ENCODE measurements at regions not wholly inside any gene's neighbourhood (a gene's known extent, or its start where the extent isn't known, plus 50 kb on each side); places are given as distances from the start of the nearest gene placed in this dataset.

GRCh38 chr3:117735481-117736101 lies 1026.0 kb downstream of the TUSC7 start:
- TF ChIP-seq ELF4 (IDR thresholded peaks at IDR 0.05) = no peak
- TF ChIP-seq FOXA1 (IDR thresholded peaks at IDR 0.05) = no peak
- TF ChIP-seq TARDBP (IDR thresholded peaks at IDR 0.05) = no peak
- TF ChIP-seq FOXK2 (IDR thresholded peaks at IDR 0.05) = no peak
- no peak for TF ChIP-seq FOXM1 (IDR thresholded peaks at IDR 0.05; ENCODE audit: borderline replicate concordance)
- no peak for TF ChIP-seq L3MBTL2 (conservative IDR thresholded peaks at IDR 0.05)
- TF ChIP-seq, protein P1, sequence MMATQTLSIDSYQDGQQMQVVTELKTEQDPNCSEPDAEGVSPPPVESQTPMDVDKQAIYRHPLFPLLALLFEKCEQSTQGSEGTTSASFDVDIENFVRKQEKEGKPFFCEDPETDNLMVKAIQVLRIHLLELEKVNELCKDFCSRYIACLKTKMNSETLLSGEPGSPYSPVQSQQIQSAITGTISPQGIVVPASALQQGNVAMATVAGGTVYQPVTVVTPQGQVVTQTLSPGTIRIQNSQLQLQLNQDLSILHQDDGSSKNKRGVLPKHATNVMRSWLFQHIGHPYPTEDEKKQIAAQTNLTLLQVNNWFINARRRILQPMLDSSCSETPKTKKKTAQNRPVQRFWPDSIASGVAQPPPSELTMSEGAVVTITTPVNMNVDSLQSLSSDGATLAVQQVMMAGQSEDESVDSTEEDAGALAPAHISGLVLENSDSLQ (IDR thresholded peaks at IDR 0.05) = no peak
- no peak for TF ChIP-seq SP1 (IDR thresholded peaks at IDR 0.05)
- TF ChIP-seq NFRKB (IDR thresholded peaks at IDR 0.05) = no peak
- TF ChIP-seq ZNF384 (IDR thresholded peaks at IDR 0.05) = no peak
- DNase-seq (ENCODE audit: extremely low spot score) = no peak
- ChIA-PET POLR2A (no interaction called here), CTCF (no interaction called here)

- ChIA-PET CTCF (no interaction called here), POLR2A (no interaction called here)
- TF ChIP-seq CTBP1 (IDR thresholded peaks at IDR 0.05; ENCODE audit: borderline replicate concordance) (no peak), SP1 (IDR thresholded peaks at IDR 0.05) (no peak), LEF1 (IDR thresholded peaks at IDR 0.05; ENCODE audit: borderline replicate concordance) (no peak), L3MBTL2 (conservative IDR thresholded peaks at IDR 0.05) (no peak), BHLHE40 (IDR thresholded peaks at IDR 0.05; ENCODE audit: borderline replicate concordance) (no peak), ZNF384 (IDR thresholded peaks at IDR 0.05) (no peak), FOXA1 (IDR thresholded peaks at IDR 0.05) (no peak), TARDBP (IDR thresholded peaks at IDR 0.05) (no peak), FOXK2 (IDR thresholded peaks at IDR 0.05) (no peak), ELF4 (IDR thresholded peaks at IDR 0.05) (no peak), HDGF (IDR thresholded peaks at IDR 0.05; ENCODE audit: borderline replicate concordance) (no peak), ARNT (IDR thresholded peaks at IDR 0.05) (no peak), SUZ12 (IDR thresholded peaks at IDR 0.05) (no peak), FOXM1 (IDR thresholded peaks at IDR 0.05; ENCODE audit: borderline replicate concordance) (no peak), NFRKB (IDR thresholded peaks at IDR 0.05) (no peak)
- TF ChIP-seq, protein P1 (IDR thresholded peaks at IDR 0.05) = no peak
- DNase-seq (ENCODE audit: extremely low spot score) = no peak
Observed at GRCh38 chr3:117736846-117737245, 1027.3 kb downstream of the TUSC7 start.

- TF ChIP-seq SP1 (IDR thresholded peaks at IDR 0.05) (no peak), HDGF (IDR thresholded peaks at IDR 0.05; ENCODE audit: borderline replicate concordance) (no peak), FOXK2 (IDR thresholded peaks at IDR 0.05) (no peak), ZNF384 (IDR thresholded peaks at IDR 0.05) (no peak), FOXA1 (IDR thresholded peaks at IDR 0.05) (no peak), SUZ12 (IDR thresholded peaks at IDR 0.05) (no peak), CTBP1 (IDR thresholded peaks at IDR 0.05; ENCODE audit: borderline replicate concordance) (no peak), FOXM1 (IDR thresholded peaks at IDR 0.05; ENCODE audit: borderline replicate concordance) (no peak), ARNT (IDR thresholded peaks at IDR 0.05) (no peak), NFRKB (IDR thresholded peaks at IDR 0.05) (no peak), ELF4 (IDR thresholded peaks at IDR 0.05) (no peak), BHLHE40 (IDR thresholded peaks at IDR 0.05; ENCODE audit: borderline replicate concordance) (no peak), L3MBTL2 (conservative IDR thresholded peaks at IDR 0.05) (no peak), LEF1 (IDR thresholded peaks at IDR 0.05; ENCODE audit: borderline replicate concordance) (no peak), TARDBP (IDR thresholded peaks at IDR 0.05) (no peak)
- TF ChIP-seq, protein P1 (IDR thresholded peaks at IDR 0.05) = no peak
- ChIA-PET POLR2A (no interaction called here), CTCF (no interaction called here)
- no peak for DNase-seq (ENCODE audit: extremely low spot score)
Observed at GRCh38 chr3:117743993-117744392, 1034.4 kb downstream of the TUSC7 start.

- CTCF ChIA-PET = interaction anchor here (0.5 kb wide), 1 partner anchor 105 kb away, joined by 3 read pairs; no protein-coding TSS in a partner anchor
- TF ChIP-seq BHLHE40 (IDR thresholded peaks at IDR 0.05; ENCODE audit: borderline replicate concordance) (no peak), LEF1 (IDR thresholded peaks at IDR 0.05; ENCODE audit: borderline replicate concordance) (no peak), FOXM1 (IDR thresholded peaks at IDR 0.05; ENCODE audit: borderline replicate concordance) (no peak), ZNF384 (IDR thresholded peaks at IDR 0.05) (no peak)
- no peak for DNase-seq (ENCODE audit: extremely low spot score)
- POLR2A ChIA-PET = no interaction called here
Observed at GRCh38 chr3:117744935-117745334, 1035.4 kb downstream of the TUSC7 start.

DNA sequence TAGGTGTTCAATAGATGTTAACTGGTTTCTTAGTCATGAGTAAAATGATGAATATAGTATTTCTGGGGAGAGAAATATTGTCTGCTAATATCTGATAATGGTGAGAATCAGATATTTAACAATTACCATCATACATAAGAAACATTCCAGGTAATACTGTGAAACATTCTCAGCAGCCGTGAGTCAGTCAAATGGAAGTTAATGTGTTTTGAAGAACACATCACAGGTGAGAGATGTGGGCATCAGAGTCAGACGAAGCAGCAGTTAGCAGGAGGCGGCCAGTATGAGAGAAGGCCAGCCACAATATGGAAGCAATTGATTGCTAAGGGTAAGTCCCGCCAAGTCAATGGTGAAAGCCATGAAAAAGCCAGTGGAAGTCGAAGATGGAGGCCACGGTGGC lies 1035.9 kb downstream of the TUSC7 start:
- TF ChIP-seq FOXK2 (IDR thresholded peaks at IDR 0.05) = no peak
- TF ChIP-seq TARDBP (IDR thresholded peaks at IDR 0.05) = no peak
- TF ChIP-seq, protein P1 (IDR thresholded peaks at IDR 0.05) = no peak
- no peak for TF ChIP-seq ZNF384 (IDR thresholded peaks at IDR 0.05)
- TF ChIP-seq SUZ12 (IDR thresholded peaks at IDR 0.05) = no peak
- TF ChIP-seq ARNT (IDR thresholded peaks at IDR 0.05) = no peak
- no peak for TF ChIP-seq FOXA1 (IDR thresholded peaks at IDR 0.05)
- TF ChIP-seq FOXM1 (IDR thresholded peaks at IDR 0.05; ENCODE audit: borderline replicate concordance) = no peak
- TF ChIP-seq CTBP1 (IDR thresholded peaks at IDR 0.05; ENCODE audit: borderline replicate concordance) = no peak
- no peak for TF ChIP-seq HDGF (IDR thresholded peaks at IDR 0.05; ENCODE audit: borderline replicate concordance)
- TF ChIP-seq ELF4 (IDR thresholded peaks at IDR 0.05) = no peak
- no peak for TF ChIP-seq NFRKB (IDR thresholded peaks at IDR 0.05)
- no peak for TF ChIP-seq BHLHE40 (IDR thresholded peaks at IDR 0.05; ENCODE audit: borderline replicate concordance)
- TF ChIP-seq LEF1 (IDR thresholded peaks at IDR 0.05; ENCODE audit: borderline replicate concordance) = no peak
- TF ChIP-seq L3MBTL2 (conservative IDR thresholded peaks at IDR 0.05) = no peak
- DNase-seq (ENCODE audit: extremely low spot score) = no peak
- ChIA-PET CTCF (no interaction called here), POLR2A (no interaction called here)
